Keratinocyte (primary cell): ENCODE measurements at regions not wholly inside any gene's neighbourhood (a gene's known extent, or its start where the extent isn't known, plus 50 kb on each side); places are given as distances from the start of the nearest gene placed in this dataset.

Source experiments
- DNase-seq: peaks from one replicate; pipeline ENCODE4 v3.0.0-alpha.2; 2011; ENCODE audit warnings: low read depth, missing footprints, low spot score
- FAIRE-seq: peaks from 2 replicates; lab custom pipeline; 2011; peaks lifted over from hg19 to GRCh38; lab: Jason Lieb, UNC
- H2AFZ ChIP-seq: 2 replicates; pipeline ENCODE4 v1.6.0; 2012; ENCODE audit warnings: low read length, control low read depth, inconsistent platforms; ENCODE audit not compliant: control insufficient read depth
- H3K27ac ChIP-seq: 2 replicates; pipeline ENCODE4 v1.5.1; 2011; ENCODE audit warnings: low read length; ENCODE audit not compliant: control insufficient read depth, insufficient read depth
- H3K27me3 ChIP-seq: 3 replicates; pipeline ENCODE4 v1.6.0; 2011; ENCODE audit warnings: low read length; ENCODE audit not compliant: control insufficient read depth, insufficient read depth; ENCODE audit errors: extremely low read depth
- H3K36me3 ChIP-seq, 2 experiments: 2 replicates in 1 of 2; 3 replicates in 1 of 2; pipeline ENCODE4 v1.5.1; 2011; ENCODE audit warnings: low read length in 2 of 2, mild to moderate bottlenecking in 1 of 2; ENCODE audit not compliant: control insufficient read depth in 2 of 2, insufficient read depth in 2 of 2; ENCODE audit errors: extremely low read depth in 1 of 2
- H3K4me1 ChIP-seq: 3 replicates; pipeline ENCODE4 v1.5.1; 2011; ENCODE audit warnings: low read length; ENCODE audit not compliant: control insufficient read depth, insufficient read depth; ENCODE audit errors: extremely low read depth
- H3K4me2 ChIP-seq: 3 replicates; pipeline ENCODE4 v1.6.0; 2011; ENCODE audit warnings: low read depth, low read length; ENCODE audit not compliant: control insufficient read depth, insufficient read depth; ENCODE audit errors: extremely low read depth
- H3K4me3 ChIP-seq, 3 experiments: fragments of 200-600 bp in 1 of 3; sonication (generic) in 1 of 3; 2 replicates in 2 of 3; 3 replicates in 1 of 3; pipeline ENCODE4 v1.5.1; 2011 to 2016; ENCODE audit warnings: low read length in 3 of 3, mild to moderate bottlenecking in 3 of 3, control low read depth in 2 of 3, inconsistent platforms in 1 of 3, low read depth in 1 of 3, mixed read lengths in 1 of 3, mixed run types in 1 of 3, moderate library complexity in 1 of 3; ENCODE audit not compliant: control insufficient read depth in 2 of 3, insufficient read depth in 2 of 3; ENCODE audit errors: extremely low read depth in 1 of 3
- H3K79me2 ChIP-seq: 2 replicates; pipeline ENCODE4 v1.6.0; 2012; ENCODE audit warnings: low read length; ENCODE audit not compliant: control insufficient read depth, insufficient read depth
- H3K9ac ChIP-seq: 3 replicates; pipeline ENCODE4 v1.6.0; 2011; ENCODE audit warnings: low read length; ENCODE audit not compliant: control insufficient read depth, insufficient read depth; ENCODE audit errors: extremely low read depth
- H3K9me1 ChIP-seq: 3 replicates; pipeline ENCODE4 v1.6.0; 2011; ENCODE audit warnings: low read length; ENCODE audit not compliant: control insufficient read depth, insufficient read depth; ENCODE audit errors: extremely low read depth
- H3K9me3 ChIP-seq: 2 replicates; pipeline ENCODE4 v1.5.1; 2012; ENCODE audit warnings: low read depth, low read length; ENCODE audit not compliant: control insufficient read depth
- H4K20me1 ChIP-seq: 3 replicates; pipeline ENCODE4 v1.6.0; 2011; ENCODE audit warnings: low read length; ENCODE audit not compliant: control insufficient read depth, insufficient read depth; ENCODE audit errors: extremely low read depth
- EZH2 ChIP-seq: IDR thresholded peaks from one replicate; pipeline ENCODE4 v1.6.1; 2012; ENCODE audit warnings: inconsistent platforms, mild to moderate bottlenecking, low read length, moderate library complexity
- dilution Hi-C: fragments of 300-500 bp; cut with MboI; formaldehyde crosslinking; loops from one replicate; pipeline ENCODE4 v1.7.0; 2020; ENCODE audit warnings: low sequenced_read_pairs; ENCODE audit not compliant: extremely low pct_ligation_motif_present
- TF ChIP-seq, protein P1 (sequence below), 3 experiments: IDR thresholded peaks in 1 of 3; conservative IDR thresholded peaks in 1 of 3; optimal IDR thresholded peaks in 1 of 3; 2 replicates in 2 of 3; 3 replicates in 1 of 3; pipeline versions ENCODE3 to v1.5.1; 2011; ENCODE audit warnings: low read length in 3 of 3, mild to moderate bottlenecking in 3 of 3, moderate library complexity in 2 of 3, control low read depth in 1 of 3, inconsistent platforms in 1 of 3; ENCODE audit not compliant: insufficient read depth in 2 of 3; ENCODE audit errors: extremely low read depth in 1 of 3

GRCh38 chr11:128328955-128329551 is 258.3 kb downstream of the ETS1 start:
- Histone ChIP-seq H3K79me2 (no peaks in the 10 kb centered on the region), H3K27me3 (peaks cover 8% of the 10 kb centered on the region), H3K4me2 (no peak overlapping the region), H3K27ac (no peak overlapping the region), H2AFZ (no peak overlapping the region), H3K9ac (no peak overlapping the region), H3K4me1 (no peaks in the 10 kb centered on the region), H3K9me1 (no peaks in the 10 kb centered on the region), H3K9me3 (no peaks in the 10 kb centered on the region), H3K36me3 (no peaks in the 10 kb centered on the region), H4K20me1 (no peaks in the 10 kb centered on the region), H3K4me3 (no peak overlapping the region)
- DNase-seq (no peak), FAIRE-seq (no peak)
- dilution Hi-C loops = no loop called here
- TF ChIP-seq EZH2 = no peak
- TF ChIP-seq, protein P1, sequence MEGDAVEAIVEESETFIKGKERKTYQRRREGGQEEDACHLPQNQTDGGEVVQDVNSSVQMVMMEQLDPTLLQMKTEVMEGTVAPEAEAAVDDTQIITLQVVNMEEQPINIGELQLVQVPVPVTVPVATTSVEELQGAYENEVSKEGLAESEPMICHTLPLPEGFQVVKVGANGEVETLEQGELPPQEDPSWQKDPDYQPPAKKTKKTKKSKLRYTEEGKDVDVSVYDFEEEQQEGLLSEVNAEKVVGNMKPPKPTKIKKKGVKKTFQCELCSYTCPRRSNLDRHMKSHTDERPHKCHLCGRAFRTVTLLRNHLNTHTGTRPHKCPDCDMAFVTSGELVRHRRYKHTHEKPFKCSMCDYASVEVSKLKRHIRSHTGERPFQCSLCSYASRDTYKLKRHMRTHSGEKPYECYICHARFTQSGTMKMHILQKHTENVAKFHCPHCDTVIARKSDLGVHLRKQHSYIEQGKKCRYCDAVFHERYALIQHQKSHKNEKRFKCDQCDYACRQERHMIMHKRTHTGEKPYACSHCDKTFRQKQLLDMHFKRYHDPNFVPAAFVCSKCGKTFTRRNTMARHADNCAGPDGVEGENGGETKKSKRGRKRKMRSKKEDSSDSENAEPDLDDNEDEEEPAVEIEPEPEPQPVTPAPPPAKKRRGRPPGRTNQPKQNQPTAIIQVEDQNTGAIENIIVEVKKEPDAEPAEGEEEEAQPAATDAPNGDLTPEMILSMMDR (optimal IDR thresholded peaks at IDR 0.05 in 1 of 3, IDR thresholded peaks at IDR 0.05 in 1 of 3, conservative IDR thresholded peaks at IDR 0.05 in 1 of 3; ENCODE audit: extremely low read depth in 1 of 3, insufficient read depth in 2 of 3, low read length in 3 of 3) = no peak

DNA sequence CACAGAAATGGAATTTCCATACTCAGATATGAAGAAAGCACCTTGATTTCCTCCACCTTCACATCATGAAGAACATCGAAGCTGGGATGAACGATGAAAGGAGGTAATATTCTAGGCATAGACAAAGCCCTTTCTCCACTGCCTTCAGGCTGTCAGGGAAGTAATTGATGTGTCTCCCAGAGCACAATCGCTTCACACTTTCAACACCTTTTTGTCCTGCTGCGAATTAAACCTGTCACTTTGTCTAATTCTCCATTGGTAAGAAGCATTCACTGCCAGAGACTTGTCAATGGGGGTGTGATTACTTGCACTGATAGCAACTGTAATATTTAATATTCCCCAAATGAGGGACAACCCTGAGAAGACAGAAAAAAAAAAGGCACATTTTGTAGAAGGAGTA is 260.1 kb downstream of the ETS1 start:
- Histone ChIP-seq H2AFZ (no peak overlapping the region), H3K79me2 (no peaks in the 10 kb centered on the region), H3K36me3 (no peaks in the 10 kb centered on the region), H3K4me3 (no peak overlapping the region), H3K4me1 (no peaks in the 10 kb centered on the region), H3K9me1 (no peaks in the 10 kb centered on the region), H3K9ac (no peak overlapping the region), H3K4me2 (no peak overlapping the region), H4K20me1 (no peaks in the 10 kb centered on the region), H3K27me3 (peaks cover 8% of the 10 kb centered on the region), H3K9me3 (no peaks in the 10 kb centered on the region), H3K27ac (no peak overlapping the region)
- dilution Hi-C loops = no loop called here
- no peak for TF ChIP-seq EZH2
- TF ChIP-seq, protein P1 (optimal IDR thresholded peaks at IDR 0.05 in 1 of 3, IDR thresholded peaks at IDR 0.05 in 1 of 3, conservative IDR thresholded peaks at IDR 0.05 in 1 of 3; ENCODE audit: extremely low read depth in 1 of 3, insufficient read depth in 2 of 3, low read length in 3 of 3) = no peak
- FAIRE-seq = no peak
- DNase-seq = no peak
